RPMI7951 (cell line): ENCODE measurements at regions not wholly inside any gene's neighbourhood (a gene's known extent, or its start where the extent isn't known, plus 50 kb on each side); places are given as distances from the start of the nearest gene placed in this dataset.
"Not testable (repeated sequence)": the region's sequence is repeated elsewhere in the genome, so short reads cannot be mapped to it uniquely, and the experiment has no call there.

ENCODE experiments used
- DNase-seq: peaks from one replicate; pipeline ENCODE4 v3.0.0-alpha.2; 2012; ENCODE audit warnings: low read depth

GRCh38 chr5:92637247-92637646 is 943.8 kb downstream of the NR2F1-AS1 start:
- no peak for DNase-seq

- DNase-seq: no peak
Observed at GRCh38 chr5:92635001-92635461, 946.0 kb downstream of the NR2F1-AS1 start.

GRCh38 chr5:92633875-92634487 is 947.0 kb downstream of the NR2F1-AS1 start:
- no peak for DNase-seq

- DNase-seq: no peak
Observed at GRCh38 chr5:92633176-92633575, 947.8 kb downstream of the NR2F1-AS1 start.

GRCh38 chr5:92631237-92631701 is 949.8 kb downstream of the NR2F1-AS1 start:
- DNase-seq: not testable (repeated sequence)

- no peak for DNase-seq
Observed at GRCh38 chr5:92629574-92629973, 951.4 kb downstream of the NR2F1-AS1 start.

GRCh38 chr5:92629000-92629399 is 952.0 kb downstream of the NR2F1-AS1 start:
- DNase-seq: no peak

GRCh38 chr5:92627186-92627585 is 953.8 kb downstream of the NR2F1-AS1 start:
- DNase-seq: no peak

- no peak for DNase-seq
Observed at GRCh38 chr5:92616085-92616484, 964.9 kb downstream of the NR2F1-AS1 start.

- DNase-seq: peak; percentile 18
Observed at GRCh38 chr5:92613546-92613945, 967.5 kb downstream of the NR2F1-AS1 start.

- not testable (repeated sequence) for DNase-seq
Observed at GRCh38 chr5:92610435-92610834, 970.6 kb downstream of the NR2F1-AS1 start.

GRCh38 chr5:92605591-92605990 is 975.4 kb downstream of the NR2F1-AS1 start:
- no peak for DNase-seq

- DNase-seq: no peak
Observed at GRCh38 chr5:92599217-92599810, 981.7 kb downstream of the NR2F1-AS1 start.

GRCh38 chr5:92594031-92594430 is 987.0 kb downstream of the NR2F1-AS1 start:
- no peak for DNase-seq

- DNase-seq: no peak
Observed at GRCh38 chr5:92588876-92589275, 992.1 kb downstream of the NR2F1-AS1 start.

GRCh38 chr5:92581690-92582089 is 999.3 kb downstream of the NR2F1-AS1 start:
- DNase-seq: no peak

GRCh38 chr5:92581249-92581648 is 999.8 kb downstream of the NR2F1-AS1 start:
- peak; percentile 29 for DNase-seq

- DNase-seq: peak; percentile 57
Observed at GRCh38 chr5:92580814-92581213, 1000.2 kb downstream of the NR2F1-AS1 start.

GRCh38 chr5:92574023-92574422 is 1007.0 kb downstream of the NR2F1-AS1 start:
- no peak for DNase-seq

GRCh38 chr5:92568522-92568921 is 1012.5 kb downstream of the NR2F1-AS1 start:
- DNase-seq: no peak

- peak; percentile 15 for DNase-seq
Observed at GRCh38 chr5:92567831-92568450, 1013.1 kb downstream of the NR2F1-AS1 start.

- DNase-seq: no peak
Observed at GRCh38 chr5:92566113-92566786, 1014.8 kb downstream of the NR2F1-AS1 start.
